HG02763 (cell line): ENCODE measurements at regions not wholly inside any gene's neighbourhood (a gene's known extent, or its start where the extent isn't known, plus 50 kb on each side); places are given as distances from the start of the nearest gene placed in this dataset.
"Not testable (repeated sequence)": the region's sequence is repeated elsewhere in the genome, so short reads cannot be mapped to it uniquely, and the experiment has no call there.

Experiments used
- ATAC-seq: cut with Tn5 transposase; IDR thresholded peaks from one replicate; pipeline ENCODE4 v1.9.1; 2021; ENCODE audit warnings: mild to moderate bottlenecking, moderate library complexity; ENCODE audit not compliant: unreplicated experiment

- no peak for ATAC-seq
Observed at GRCh38 chr16:60200161-60200560, 1466.0 kb upstream of the GOT2 start.

- ATAC-seq, result no peak
Observed at GRCh38 chr16:60199150-60199549, 1465.0 kb upstream of the GOT2 start.

GRCh38 chr16:60181536-60181935, 1447.4 kb upstream of the GOT2 start:
- no peak for ATAC-seq

- ATAC-seq, result no peak
Observed at GRCh38 chr16:60180609-60181008, 1446.5 kb upstream of the GOT2 start.

GRCh38 chr16:60170196-60170595, 1436.1 kb upstream of the GOT2 start:
- ATAC-seq, result no peak

- no peak for ATAC-seq
Observed at GRCh38 chr16:60166111-60166510, 1432.0 kb upstream of the GOT2 start.

- no peak for ATAC-seq
Observed at GRCh38 chr16:60151987-60152386, 1417.9 kb upstream of the GOT2 start.

GRCh38 chr16:60150907-60151306, 1416.8 kb upstream of the GOT2 start:
- no peak for ATAC-seq

GRCh38 chr16:60143348-60143705, 1409.2 kb upstream of the GOT2 start:
- no peak for ATAC-seq

- no peak for ATAC-seq
Observed at GRCh38 chr16:60142619-60143347, 1408.7 kb upstream of the GOT2 start.

- ATAC-seq, result no peak
Observed at GRCh38 chr16:60137891-60138290, 1403.8 kb upstream of the GOT2 start.

- no peak for ATAC-seq
Observed at GRCh38 chr16:60127196-60127595, 1393.1 kb upstream of the GOT2 start.

GRCh38 chr16:60126115-60126514, 1392.0 kb upstream of the GOT2 start:
- not testable (repeated sequence) for ATAC-seq

GRCh38 chr16:60123392-60124023, 1389.4 kb upstream of the GOT2 start:
- no peak for ATAC-seq

- ATAC-seq, result no peak
Observed at GRCh38 chr16:60120586-60120985, 1386.5 kb upstream of the GOT2 start.

GRCh38 chr16:60110531-60110930, 1376.4 kb upstream of the GOT2 start:
- ATAC-seq, result no peak

- no peak for ATAC-seq
Observed at GRCh38 chr16:60107871-60108270, 1373.8 kb upstream of the GOT2 start.

- ATAC-seq, result no peak
Observed at GRCh38 chr16:60107437-60107836, 1373.3 kb upstream of the GOT2 start.

GRCh38 chr16:60100371-60100770, 1366.3 kb upstream of the GOT2 start:
- no peak for ATAC-seq

- ATAC-seq, result no peak
Observed at GRCh38 chr16:60091529-60091928, 1357.4 kb upstream of the GOT2 start.

GRCh38 chr16:60091071-60091470, 1357.0 kb upstream of the GOT2 start:
- ATAC-seq, result no peak

GRCh38 chr16:60087530-60087929, 1353.4 kb upstream of the GOT2 start:
- no peak for ATAC-seq

GRCh38 chr16:60078819-60079218, 1344.7 kb upstream of the GOT2 start:
- ATAC-seq, result not testable (repeated sequence)
